Germinal center (tissue), 1 donor: ENCODE measurements at regions not wholly inside any gene's neighbourhood (a gene's known extent, or its start where the extent isn't known, plus 50 kb on each side); places are given as distances from the start of the nearest gene placed in this dataset.

Experiments
- DNase-seq: peaks from one replicate; pipeline ENCODE4 v3.0.0; 2012; ENCODE audit warnings: mixed read lengths, low spot score

DNA sequence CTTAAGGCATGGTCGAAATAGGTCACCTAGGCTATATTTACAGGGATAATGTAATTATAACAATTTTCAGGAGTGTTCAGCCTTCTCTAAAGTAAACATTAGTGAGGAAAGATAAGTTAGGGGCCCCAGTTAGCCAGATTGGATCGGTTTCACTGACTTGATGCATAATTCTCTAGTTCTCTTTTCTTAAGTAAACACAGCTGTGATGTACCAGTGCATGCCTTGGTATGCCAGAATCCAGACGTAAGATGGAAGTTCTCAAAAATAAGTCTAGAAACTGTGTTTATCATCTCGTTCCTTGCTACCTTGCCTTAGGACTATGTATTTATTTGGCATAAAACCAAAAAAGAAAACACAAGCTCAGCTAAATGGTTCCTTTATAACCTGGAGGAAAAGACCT is 442.2 kb upstream of the CLINT1 start:
- DNase-seq, result no peak

DNA sequence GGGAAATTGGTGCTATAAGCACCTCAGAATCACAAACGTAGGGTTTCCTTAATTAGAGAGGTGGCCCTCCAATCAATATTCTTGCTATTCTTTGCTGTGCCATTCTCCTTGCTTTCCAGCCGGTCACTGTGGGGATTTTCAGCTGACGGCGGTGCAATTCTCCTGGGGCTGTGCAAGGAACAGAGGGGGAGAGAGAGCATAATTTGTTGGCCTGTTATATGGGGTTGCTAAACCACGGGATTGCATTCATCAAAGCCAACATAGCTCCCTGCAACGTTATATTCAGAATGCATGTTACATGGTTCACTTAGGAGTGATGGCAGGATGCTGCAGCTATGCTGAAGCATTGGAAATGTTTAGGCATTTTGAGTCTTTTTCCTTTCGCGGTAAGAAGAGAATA is 441.3 kb upstream of the CLINT1 start:
- no peak for DNase-seq

DNA sequence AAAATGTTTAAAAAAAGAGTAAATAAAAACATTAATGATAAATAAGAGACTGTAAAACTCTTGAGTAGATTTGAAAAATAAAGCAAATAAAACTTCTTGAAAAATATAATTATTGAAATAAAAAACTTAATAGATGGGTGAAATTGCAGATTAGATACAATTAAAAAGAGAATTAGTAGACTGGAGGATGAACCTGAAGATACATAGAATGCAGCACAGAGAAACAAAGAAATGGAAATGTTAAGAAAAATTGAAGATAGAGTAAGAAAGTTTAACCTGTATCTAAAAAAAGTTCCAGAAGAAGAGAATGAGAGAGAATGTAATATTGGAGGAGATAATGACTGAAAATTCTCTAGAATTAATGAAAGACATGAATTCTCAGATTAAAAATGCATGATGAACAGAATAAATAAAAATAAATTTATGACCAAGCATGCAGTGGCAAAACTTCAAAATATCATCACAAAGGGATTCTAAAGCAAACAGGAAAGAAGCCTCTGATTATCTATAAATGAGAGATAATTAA is 438.1 kb upstream of the CLINT1 start:
- no peak for DNase-seq

DNA sequence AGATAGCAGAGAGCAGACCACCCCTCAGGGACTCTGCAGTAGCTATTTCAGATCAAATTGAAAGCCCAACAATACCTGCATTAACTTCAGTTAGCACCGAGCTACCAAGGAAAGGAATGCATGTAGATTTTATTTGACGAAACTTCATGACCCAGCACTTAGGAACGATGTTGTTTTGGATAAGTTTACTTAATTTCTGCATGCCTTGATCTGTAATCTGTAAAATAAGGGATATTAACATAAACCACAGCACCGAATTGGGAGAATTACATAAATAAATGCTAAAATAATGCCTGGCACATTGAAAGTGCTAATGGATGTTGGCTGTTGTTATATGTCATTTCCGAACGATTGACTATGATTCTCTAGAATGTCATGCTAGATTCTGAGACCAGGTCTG is 435.8 kb upstream of the CLINT1 start:
- DNase-seq, result no peak

DNA sequence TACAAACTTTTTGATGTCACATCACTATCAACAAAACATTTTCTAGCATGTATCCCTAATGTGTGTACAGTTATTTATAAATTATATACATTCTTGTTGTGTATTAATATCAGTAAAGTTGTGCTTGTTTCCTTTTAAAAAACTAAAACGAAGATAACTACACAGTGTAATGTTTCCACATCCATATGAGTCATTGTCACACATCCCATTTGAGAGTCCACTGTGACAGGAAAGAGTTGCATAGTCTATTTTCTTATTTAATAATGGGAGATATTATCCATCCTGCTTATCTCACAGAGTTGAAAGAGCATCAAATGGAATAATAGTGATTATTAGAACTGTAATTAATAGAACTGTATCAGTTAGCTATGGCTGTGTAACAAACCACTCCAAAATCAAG is 434.0 kb upstream of the CLINT1 start:
- no peak for DNase-seq

DNA sequence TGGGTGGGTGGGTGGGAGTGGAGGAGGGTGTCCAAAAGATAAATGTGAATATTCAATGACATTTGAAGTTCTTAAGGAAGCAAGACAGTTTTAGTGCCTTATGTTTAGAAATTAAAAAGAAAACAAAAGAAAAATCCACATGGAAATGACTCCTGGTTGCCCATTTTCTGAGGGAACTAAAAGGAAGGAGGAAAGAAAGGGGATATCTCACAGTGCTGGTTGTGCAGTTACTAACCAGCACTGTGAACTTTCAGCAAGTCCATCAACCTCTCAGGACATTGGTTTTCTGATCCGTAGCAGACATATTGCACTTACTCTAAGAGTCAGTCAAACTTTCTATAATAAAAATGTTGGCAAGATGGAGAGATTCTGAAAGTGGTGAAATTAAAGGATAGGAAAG is 431.0 kb upstream of the CLINT1 start:
- no peak for DNase-seq

DNA sequence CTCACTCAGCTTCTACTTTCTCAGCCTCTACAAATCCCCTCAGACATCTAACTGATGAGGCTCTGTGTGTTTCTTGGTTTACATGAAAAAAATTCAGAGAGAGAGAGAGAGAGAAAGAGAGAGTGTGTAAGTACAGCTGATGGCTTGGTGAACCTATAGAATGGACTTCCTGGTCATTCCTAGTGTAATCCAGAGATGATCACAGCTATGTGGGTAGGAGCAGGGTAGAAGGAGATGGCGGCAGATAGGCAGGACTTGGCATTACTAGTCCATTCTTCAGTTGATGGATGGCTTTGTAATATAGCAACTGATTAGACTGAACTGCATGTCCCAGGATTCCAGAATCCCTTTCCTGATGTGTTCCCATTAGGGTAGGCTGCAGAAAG is 429.3 kb upstream of the CLINT1 start:
- no peak for DNase-seq

DNA sequence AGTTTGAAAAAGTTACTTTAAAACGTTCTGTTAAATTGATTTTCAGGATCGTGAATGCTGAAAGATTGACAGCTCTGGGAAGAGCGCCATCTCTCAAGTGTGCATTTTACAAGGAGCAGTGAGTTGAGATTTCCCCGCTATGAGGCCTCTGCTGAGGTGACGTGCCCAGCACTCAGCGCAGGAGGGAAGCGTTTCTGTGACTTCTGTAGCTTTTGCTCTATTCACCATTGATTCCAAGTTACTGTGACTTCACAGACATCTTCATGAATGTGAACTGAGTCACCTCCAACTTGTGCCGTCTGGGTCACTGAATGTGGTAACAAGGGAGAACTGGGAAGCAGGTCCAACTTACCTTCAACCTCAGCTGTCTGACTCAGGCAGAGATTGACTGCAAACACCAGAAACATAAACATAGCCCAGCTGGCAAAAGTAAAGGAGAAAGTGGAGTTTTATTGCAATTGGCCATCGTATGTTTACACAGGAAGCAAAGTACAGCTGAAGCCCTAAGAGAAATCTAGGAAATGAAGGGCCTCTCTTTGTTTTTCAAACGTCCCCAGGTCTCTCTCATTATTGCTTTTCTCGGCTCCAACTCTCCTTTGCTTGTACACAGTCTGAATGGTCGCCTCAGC is 428.8 kb upstream of the CLINT1 start:
- no peak for DNase-seq

DNA sequence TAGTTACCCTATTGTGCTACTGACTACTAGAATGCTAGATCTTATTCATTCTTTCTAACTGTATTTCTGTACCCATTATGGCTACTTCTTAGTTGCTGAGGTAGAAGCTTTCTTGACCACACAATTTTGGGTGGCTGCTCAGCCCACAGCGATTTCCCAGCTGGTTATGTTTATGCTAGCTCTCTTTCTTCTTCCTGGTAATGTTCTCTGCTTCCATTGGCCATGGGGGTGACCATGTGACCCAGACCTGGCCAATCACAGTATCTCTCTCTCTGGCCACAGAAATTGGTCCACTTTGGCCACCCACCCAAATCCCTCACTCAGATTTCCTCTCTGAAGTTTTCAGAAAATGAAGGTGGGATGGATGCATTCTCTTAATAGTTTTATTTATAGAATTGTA is 427.9 kb upstream of the CLINT1 start:
- DNase-seq, result no peak

DNA sequence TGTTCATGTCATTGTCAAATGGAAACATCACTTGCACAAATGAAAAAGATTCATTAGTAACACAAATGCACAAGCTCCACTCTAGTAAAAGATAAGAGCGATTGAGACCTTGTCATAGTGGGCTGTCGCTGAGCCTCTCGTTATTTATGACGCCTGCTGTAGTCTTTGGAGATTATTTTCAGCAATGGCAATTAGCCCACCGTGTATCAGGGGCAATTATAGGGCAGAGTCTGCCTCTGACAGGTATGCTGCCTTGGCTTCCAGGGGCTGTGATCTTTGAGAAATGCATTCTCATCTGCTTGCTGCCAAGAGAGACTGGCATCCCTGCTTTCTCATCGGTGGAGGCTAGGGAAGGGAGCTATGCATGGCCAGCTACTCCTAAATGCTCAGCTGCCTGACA is 426.8 kb upstream of the CLINT1 start:
- DNase-seq, result no peak

DNA sequence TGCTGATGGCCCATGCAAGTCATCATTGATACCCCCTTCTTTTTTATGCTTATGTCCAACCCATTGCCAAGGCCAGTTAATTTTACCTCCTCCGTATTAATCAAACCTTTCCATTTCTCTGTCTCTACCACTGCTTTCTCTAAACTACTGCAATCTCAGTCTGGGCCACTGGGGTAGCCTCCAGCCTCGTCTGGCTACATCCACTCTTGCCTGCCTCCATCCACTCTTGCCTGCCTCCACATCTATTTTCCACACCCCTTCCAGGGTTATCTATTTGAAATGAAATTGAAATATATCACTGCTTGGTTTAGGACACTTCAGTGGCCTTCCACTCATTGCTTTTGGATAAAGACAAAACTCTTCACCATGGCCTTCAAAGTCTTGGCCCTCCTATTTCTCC is 425.3 kb upstream of the CLINT1 start:
- no peak for DNase-seq

DNA sequence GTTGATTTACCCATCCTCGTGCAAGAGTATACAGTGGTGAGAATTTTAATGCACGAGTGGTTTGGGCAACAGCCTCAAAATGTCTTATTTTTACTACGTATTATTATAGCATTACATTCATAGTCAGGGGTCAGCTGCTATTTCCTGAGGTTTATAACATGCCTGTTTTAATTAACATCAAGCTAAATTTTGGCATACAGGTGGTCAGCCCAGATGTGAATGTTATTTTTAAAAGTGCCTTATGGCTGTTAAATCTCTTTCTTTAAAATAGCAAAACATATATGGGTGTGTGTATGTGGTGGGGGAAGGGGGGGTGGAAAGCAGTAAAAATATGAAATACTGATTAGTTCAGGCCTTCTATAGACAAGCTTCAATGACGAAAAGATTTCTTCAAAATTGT is 424.5 kb upstream of the CLINT1 start:
- DNase-seq, result no peak

DNA sequence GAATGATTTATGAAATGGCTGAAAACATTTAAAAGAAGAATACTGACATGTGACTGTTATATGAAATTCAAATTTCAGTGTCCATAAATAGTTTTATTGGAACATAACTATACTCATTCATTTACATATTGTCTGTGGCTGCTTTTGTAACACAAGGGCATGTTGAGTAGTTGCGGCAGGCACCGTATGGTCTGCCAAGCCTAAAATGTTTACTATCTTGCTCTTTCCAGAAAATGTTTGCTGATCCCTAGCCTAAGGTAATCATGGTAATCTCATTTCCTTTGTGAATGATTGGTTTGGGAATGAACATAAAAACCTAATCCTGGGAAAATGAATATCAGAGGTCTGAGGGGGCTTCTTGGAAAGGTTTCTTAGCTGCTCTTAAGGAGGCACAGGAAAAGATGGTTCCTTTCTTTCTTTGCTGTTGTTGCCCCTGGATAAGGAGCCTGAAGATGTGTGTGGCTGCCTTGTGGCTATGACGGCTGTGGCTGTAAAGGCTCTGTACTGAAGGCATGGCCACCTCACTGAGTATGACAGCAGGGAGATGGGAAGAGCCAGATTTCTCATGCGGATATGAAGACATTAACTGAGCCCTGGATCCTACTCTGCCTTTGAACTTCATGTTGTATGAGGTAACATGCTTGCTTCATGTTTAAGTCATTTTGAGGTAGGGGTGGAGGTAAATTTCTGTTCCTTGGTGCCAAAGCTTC is 419.4 kb upstream of the CLINT1 start:
- DNase-seq, result no peak

DNA sequence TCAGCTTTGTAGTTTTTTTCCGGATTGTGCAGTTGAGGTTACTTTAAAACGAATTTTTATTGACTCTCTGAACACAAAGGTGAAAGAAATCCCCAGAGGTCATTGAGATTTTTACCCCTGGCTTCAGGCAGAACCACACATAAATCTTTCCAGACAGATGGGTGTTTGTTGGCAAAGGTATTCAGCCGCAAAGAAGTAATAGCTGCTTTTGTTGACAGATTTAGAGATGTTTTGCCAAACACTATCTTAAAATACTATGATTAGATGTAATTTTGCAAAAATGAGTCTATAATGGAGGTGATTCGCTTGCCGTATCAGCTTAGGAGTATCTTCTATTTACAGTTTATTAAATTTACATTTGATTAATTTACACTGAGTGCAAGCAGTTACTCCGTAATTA is 418.3 kb upstream of the CLINT1 start:
- DNase-seq, result no peak

DNA sequence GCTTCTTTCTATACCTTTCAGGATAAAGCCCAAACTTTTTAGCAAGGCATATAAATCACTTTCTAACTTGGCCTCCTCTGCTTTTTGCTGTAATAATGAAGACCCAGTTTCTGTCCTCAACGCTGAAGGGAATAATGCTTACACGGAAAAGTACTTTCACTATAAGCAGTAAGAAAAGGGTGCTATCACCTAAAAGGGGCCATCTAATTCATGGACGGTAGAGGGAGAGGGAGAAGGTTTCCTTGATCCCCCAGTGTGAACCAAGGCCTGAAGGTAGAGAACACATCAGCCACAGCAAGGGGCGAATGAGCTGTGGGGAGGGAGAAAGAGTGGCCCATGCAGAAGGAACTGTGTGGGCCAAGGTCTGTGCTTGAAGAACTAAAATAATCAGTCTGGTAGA is 417.7 kb upstream of the CLINT1 start:
- DNase-seq, result no peak

DNA sequence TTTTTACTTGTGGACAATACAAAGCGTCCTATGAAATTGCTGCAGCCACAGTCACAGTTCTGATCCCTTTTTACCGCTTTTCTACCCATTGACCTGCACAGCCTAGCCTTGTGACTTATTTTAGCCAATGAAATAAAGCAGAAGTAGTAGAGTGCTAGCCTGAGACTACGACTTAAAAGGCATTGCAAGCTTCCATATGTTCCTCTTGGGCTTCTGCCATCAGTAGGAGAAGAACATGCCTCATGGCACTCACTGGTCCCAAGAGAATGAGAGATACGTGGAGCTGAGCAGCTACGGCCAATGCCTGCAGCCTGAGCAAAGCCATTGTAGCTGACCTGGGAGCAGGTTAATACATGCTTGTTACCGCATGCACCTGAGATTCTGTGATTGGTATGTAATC is 416.6 kb upstream of the CLINT1 start:
- DNase-seq, result no peak

DNA sequence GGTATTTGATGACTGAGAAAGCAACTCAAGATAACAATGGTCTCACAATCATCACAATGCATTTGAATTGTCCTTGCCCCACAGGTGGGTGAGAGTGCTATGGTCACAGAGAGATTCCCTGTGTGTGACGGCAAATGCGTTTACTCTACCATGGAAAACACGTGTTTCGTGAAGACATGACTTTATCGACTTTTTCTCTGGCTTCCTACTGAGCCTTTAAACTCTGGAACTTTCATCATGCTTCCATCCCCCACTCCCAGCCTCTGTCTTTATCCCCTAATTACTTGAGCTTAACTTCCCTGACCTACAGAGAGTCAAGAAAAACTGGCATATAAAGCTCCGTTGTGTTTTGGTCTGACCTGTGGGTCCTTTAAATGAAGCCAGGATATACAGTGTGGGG is 414.1 kb upstream of the CLINT1 start:
- DNase-seq, result no peak

DNA sequence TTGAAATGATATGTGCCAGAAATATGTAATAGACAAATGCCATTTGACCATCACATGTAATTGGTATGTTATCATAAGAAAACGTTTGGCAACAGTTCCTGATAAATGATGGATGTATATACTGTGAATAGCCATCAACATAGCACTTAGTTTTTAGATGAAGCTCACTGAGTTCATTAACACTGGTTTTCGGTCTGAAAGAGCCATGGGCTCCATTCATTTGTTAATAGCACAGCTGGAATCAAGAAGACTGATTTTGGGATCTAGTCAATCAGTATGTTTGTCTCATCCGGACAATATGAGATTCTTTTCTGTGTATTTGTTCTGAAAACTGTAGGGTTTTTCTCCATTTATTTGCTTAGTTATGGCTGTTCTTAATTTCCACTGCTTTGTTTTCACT is 413.5 kb upstream of the CLINT1 start:
- no peak for DNase-seq

DNA sequence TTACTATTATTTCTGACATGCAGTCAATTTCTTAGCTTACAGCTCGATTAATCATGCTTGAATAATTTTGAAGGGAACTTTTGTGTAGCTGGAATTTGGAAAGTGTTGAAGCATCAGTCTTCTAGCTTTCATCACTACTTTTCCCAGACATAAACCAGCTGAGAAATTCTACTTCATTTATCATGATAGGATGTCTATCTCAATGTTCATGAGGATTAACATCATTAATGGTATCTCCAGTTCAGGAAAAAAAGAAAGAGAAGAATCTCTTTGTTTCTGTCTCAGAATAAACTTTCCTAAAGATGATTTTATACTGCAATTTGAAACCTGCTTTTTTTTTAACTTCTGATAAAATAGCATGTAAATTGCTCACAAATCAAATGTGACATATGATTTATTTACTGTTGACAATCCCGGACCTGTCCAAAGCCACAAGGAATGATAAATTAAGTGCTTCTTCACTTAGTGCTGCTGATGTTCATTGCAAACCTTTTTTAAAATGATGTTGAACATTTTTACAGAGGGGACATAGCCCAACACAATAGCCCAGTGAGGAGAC is 412.1 kb upstream of the CLINT1 start:
- DNase-seq, result no peak

DNA sequence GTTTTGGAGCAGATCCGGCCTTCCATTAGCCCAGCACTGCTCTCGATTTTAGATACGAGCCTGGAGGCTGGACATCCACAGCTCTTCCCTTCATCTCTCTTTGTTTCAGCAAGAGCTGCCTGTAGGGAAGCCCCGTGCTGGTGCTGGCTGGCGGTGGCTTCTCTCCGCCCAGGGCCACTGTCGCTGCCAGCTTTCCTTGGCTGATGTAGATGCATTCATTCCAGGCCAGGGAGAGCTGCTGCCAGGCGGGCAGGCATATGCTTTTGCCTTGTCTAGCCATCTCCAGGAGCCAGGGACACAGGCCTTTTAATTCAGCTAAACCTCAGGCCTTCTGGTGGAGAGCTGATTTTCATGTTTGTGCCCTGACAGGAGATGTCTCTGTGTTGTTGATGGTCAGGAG is 409.3 kb upstream of the CLINT1 start:
- DNase-seq, result no peak

DNA sequence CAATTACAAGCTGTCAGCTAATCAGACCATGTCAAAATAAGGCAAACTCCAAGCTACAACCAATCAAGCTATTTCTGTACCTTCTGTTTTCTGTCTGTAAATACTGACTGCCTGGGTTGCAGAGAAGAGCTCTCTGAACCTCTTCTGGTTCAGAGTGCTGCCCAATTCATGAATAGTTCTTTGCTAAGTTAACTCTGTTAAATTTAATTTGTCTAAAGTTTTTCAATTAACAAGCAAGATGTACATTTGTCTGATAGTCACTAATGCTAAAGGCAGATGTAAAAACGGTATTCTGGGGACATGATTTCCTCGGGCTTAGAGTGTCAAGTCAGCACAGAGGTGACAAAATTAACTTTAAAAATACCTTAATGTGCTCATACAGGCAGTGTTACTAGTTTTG is 408.3 kb upstream of the CLINT1 start:
- no peak for DNase-seq

DNA sequence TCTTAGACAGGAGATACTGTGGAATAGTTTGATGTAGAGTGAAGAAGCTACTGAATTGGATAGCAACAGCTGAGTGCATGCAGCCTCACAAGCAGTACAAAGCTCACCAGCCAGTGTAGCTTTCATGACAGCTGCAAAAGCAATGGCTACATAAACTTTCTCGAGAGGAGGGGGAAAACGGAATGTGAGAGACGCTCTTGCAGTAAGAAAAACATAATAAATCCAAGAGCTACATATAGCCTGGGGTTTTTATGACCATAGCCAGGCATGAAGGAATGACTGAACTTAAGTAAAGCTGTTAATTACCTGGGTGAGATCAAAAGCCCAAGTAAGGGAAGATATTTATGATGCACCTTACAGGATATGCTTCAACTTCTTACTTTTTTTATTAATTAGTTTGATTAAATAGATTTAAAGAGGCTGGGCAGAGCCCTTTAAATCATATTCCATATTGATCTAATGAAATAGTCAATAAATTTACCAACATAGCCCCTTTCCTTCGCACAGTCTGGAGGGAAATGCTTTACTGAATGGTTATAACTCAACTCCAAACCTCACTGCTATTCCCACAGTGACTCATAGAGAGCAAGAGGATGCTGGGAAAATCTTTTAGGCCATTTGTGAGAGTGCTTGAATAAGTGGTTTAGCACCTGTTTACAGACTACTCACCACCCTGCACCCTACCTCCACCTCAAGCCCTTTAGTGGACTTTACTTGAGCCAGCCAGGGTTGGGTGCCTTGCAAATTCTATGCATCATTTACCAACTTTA is 407.2 kb upstream of the CLINT1 start:
- no peak for DNase-seq

DNA sequence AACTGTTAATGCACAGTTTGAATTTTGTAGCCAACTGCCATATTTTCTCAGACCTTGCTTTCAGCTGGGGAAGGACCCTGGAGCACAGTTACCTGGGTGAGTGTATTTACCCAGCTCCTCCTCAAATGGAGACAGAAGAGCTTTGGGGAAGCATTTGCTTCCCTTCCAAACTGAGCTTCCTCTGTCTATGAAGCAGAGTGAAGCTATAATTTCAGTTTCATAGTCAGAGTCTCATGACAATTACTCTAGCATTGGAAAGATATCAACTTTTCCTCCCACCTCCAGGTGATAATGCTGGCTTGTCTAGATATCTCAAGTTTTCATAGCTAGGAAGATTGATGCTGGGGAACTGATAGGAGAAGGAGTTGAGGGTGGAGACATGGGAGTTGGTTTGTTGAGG is 406.4 kb upstream of the CLINT1 start:
- no peak for DNase-seq
